SK-N-DZ (cell line): ENCODE measurements at regions not wholly inside any gene's neighbourhood (a gene's known extent, or its start where the extent isn't known, plus 50 kb on each side); places are given as distances from the start of the nearest gene placed in this dataset.
"Not testable (repeated sequence)": the region's sequence is repeated elsewhere in the genome, so short reads cannot be mapped to it uniquely, and the experiment has no call there.

Experiments
- DNase-seq: peaks from one replicate; pipeline ENCODE4 v3.0.0-alpha.2; 2015; ENCODE audit warnings: low spot score

GRCh38 chr6:78231002-78231401 lies 578.2 kb downstream of the MEI4 start:
- no peak for DNase-seq

- DNase-seq: no peak
Observed at GRCh38 chr6:78243519-78243918, 590.7 kb downstream of the MEI4 start.

GRCh38 chr6:78251931-78252330 lies 599.1 kb downstream of the MEI4 start:
- DNase-seq: no peak

- no peak for DNase-seq
Observed at GRCh38 chr6:78253618-78254017, 600.8 kb downstream of the MEI4 start.

- DNase-seq: no peak
Observed at GRCh38 chr6:78259935-78260334, 607.1 kb downstream of the MEI4 start.

GRCh38 chr6:78260427-78260826 lies 606.9 kb upstream of the IRAK1BP1 start:
- DNase-seq: not testable (repeated sequence)

GRCh38 chr6:78268591-78269452 lies 598.5 kb upstream of the IRAK1BP1 start:
- DNase-seq: peak; percentile 98

GRCh38 chr6:78300885-78301284 lies 566.5 kb upstream of the IRAK1BP1 start:
- no peak for DNase-seq

- no peak for DNase-seq
Observed at GRCh38 chr6:78302411-78302810, 564.9 kb upstream of the IRAK1BP1 start.

GRCh38 chr6:78308025-78308424 lies 559.3 kb upstream of the IRAK1BP1 start:
- peak; percentile 29 for DNase-seq

- peak; percentile 43 for DNase-seq
Observed at GRCh38 chr6:78322068-78322845, 545.1 kb upstream of the IRAK1BP1 start.

- DNase-seq: no peak
Observed at GRCh38 chr6:78324213-78324612, 543.1 kb upstream of the IRAK1BP1 start.

GRCh38 chr6:78340755-78341154 lies 526.6 kb upstream of the IRAK1BP1 start:
- DNase-seq: no peak

- no peak for DNase-seq
Observed at GRCh38 chr6:78345882-78346281, 521.5 kb upstream of the IRAK1BP1 start.

- DNase-seq: no peak
Observed at GRCh38 chr6:78347191-78347916, 520.0 kb upstream of the IRAK1BP1 start.

- DNase-seq: no peak
Observed at GRCh38 chr6:78353040-78353439, 514.3 kb upstream of the IRAK1BP1 start.

- peak; percentile 98 for DNase-seq
Observed at GRCh38 chr6:78363688-78364087, 503.7 kb upstream of the IRAK1BP1 start.

GRCh38 chr6:78365473-78365872 lies 501.9 kb upstream of the IRAK1BP1 start:
- no peak for DNase-seq

GRCh38 chr6:78377056-78377455 lies 490.3 kb upstream of the IRAK1BP1 start:
- DNase-seq: no peak

GRCh38 chr6:78379982-78380381 lies 487.4 kb upstream of the IRAK1BP1 start:
- no peak for DNase-seq

GRCh38 chr6:78380541-78380940 lies 486.8 kb upstream of the IRAK1BP1 start:
- DNase-seq: no peak

GRCh38 chr6:78383968-78384367 lies 483.4 kb upstream of the IRAK1BP1 start:
- no peak for DNase-seq
